ENCODE measurements at regions not wholly inside any gene's neighbourhood (a gene's known extent, or its start where the extent isn't known, plus 50 kb on each side); places are given as distances from the start of the nearest gene placed in this dataset.

GRCh38 chr1:186595969-186596368 lies 84.3 kb downstream of the PTGS2 start:
- no peak overlapping the region for H2BK120ac ChIP-seq (ENCODE audit: low read depth, low read length)
- no peak overlapping the region for H3K27ac ChIP-seq (ENCODE audit: low read length, poor library complexity, severe bottlenecking)
- DNase-seq = no peak
- H3K4me2 ChIP-seq (ENCODE audit: low read length, poor library complexity, severe bottlenecking) = no peak overlapping the region
- H3K14ac ChIP-seq (ENCODE audit: low read length in 2 of 2) = no peak overlapping the region
- peaks cover 25% of the 10 kb centered on the region for H3K9me3 ChIP-seq (ENCODE audit: control insufficient read depth, low read length)
- H2AK5ac ChIP-seq (ENCODE audit: low read length, severe bottlenecking) = no peak overlapping the region
- H3K23ac ChIP-seq (ENCODE audit: low read length in 2 of 2) = no peak overlapping the region
- no peak overlapping the region for H3K9ac ChIP-seq (ENCODE audit: low read length)
- no peak overlapping the region for H2AFZ ChIP-seq (ENCODE audit: low read depth, low read length)
- no peaks in the 10 kb centered on the region for H3K4me1 ChIP-seq (ENCODE audit: control insufficient read depth, insufficient read depth, low read depth, low read length)
- H3K79me1 ChIP-seq (replicated peaks; ENCODE audit: low read length, poor library complexity, severe bottlenecking) = no peaks in the 10 kb centered on the region
- H2BK15ac ChIP-seq (ENCODE audit: low read depth, poor library complexity, severe bottlenecking) = no peak overlapping the region
- no peak overlapping the region for H3K4me3 ChIP-seq (ENCODE audit: insufficient read depth in 1 of 2, low read depth in 1 of 2, low read length in 2 of 2)
- 93% methylated on average over 3 of the region's 3 CpGs for WGBS
- no peaks in the 10 kb centered on the region for H3K36me3 ChIP-seq (ENCODE audit: control insufficient read depth in 1 of 2, insufficient read depth in 2 of 2, low read depth in 1 of 2, low read length in 2 of 2)
- no peak overlapping the region for H4K91ac ChIP-seq (ENCODE audit: low read length)
- no peak overlapping the region for H3K4ac ChIP-seq (ENCODE audit: low read depth in 1 of 2, low read length in 2 of 2)
- no peak overlapping the region for H4K8ac ChIP-seq (ENCODE audit: low read length)
- H3K18ac ChIP-seq (ENCODE audit: low read depth in 1 of 2, low read length in 2 of 2) = no peak overlapping the region
- H2BK12ac ChIP-seq (ENCODE audit: low read length in 2 of 2) = no peak overlapping the region
- H3K27me3 ChIP-seq (ENCODE audit: control insufficient read depth in 1 of 2, insufficient read depth in 1 of 2, low read length in 2 of 2) = no peaks in the 10 kb centered on the region
- no peak overlapping the region for H2BK5ac ChIP-seq (ENCODE audit: low read depth, low read length, poor library complexity, severe bottlenecking)

GRCh38 chr1:186578325-186579016 lies 101.8 kb downstream of the PTGS2 start:
- no peak overlapping the region for H3K4me3 ChIP-seq (ENCODE audit: insufficient read depth in 1 of 2, low read depth in 1 of 2, low read length in 2 of 2)
- no peak overlapping the region for H2BK12ac ChIP-seq (ENCODE audit: low read length in 2 of 2)
- no peak overlapping the region for H2AK5ac ChIP-seq (ENCODE audit: low read length, severe bottlenecking)
- H3K23ac ChIP-seq (ENCODE audit: low read length in 2 of 2) = no peak overlapping the region
- H3K4ac ChIP-seq (ENCODE audit: low read depth in 1 of 2, low read length in 2 of 2) = no peak overlapping the region
- H3K18ac ChIP-seq (ENCODE audit: low read depth in 1 of 2, low read length in 2 of 2) = no peak overlapping the region
- no peak overlapping the region for H3K9ac ChIP-seq (ENCODE audit: low read length)
- peaks cover 0 to 2% of the 10 kb centered on the region in 2 experiments for H3K36me3 ChIP-seq (ENCODE audit: control insufficient read depth in 1 of 2, insufficient read depth in 2 of 2, low read depth in 1 of 2, low read length in 2 of 2)
- peaks cover 3% of the 10 kb centered on the region for H3K9me3 ChIP-seq (ENCODE audit: control insufficient read depth, low read length)
- H4K8ac ChIP-seq (ENCODE audit: low read length) = no peak overlapping the region
- no peak overlapping the region for H3K27ac ChIP-seq (ENCODE audit: low read length, poor library complexity, severe bottlenecking)
- H2BK120ac ChIP-seq (ENCODE audit: low read depth, low read length) = no peak overlapping the region
- DNase-seq = no peak
- no peak overlapping the region for H2BK5ac ChIP-seq (ENCODE audit: low read depth, low read length, poor library complexity, severe bottlenecking)
- no peak overlapping the region for H2AFZ ChIP-seq (ENCODE audit: low read depth, low read length)
- no peaks in the 10 kb centered on the region for H3K79me1 ChIP-seq (replicated peaks; ENCODE audit: low read length, poor library complexity, severe bottlenecking)
- H3K4me1 ChIP-seq (ENCODE audit: control insufficient read depth, insufficient read depth, low read depth, low read length) = no peaks in the 10 kb centered on the region
- no peak overlapping the region for H3K4me2 ChIP-seq (ENCODE audit: low read length, poor library complexity, severe bottlenecking)
- H2BK15ac ChIP-seq (ENCODE audit: low read depth, poor library complexity, severe bottlenecking) = no peak overlapping the region
- 97% methylated on average over 4 of the region's 5 CpGs for WGBS
- no peak overlapping the region for H4K91ac ChIP-seq (ENCODE audit: low read length)
- no peaks in the 10 kb centered on the region for H3K27me3 ChIP-seq (ENCODE audit: control insufficient read depth in 1 of 2, insufficient read depth in 1 of 2, low read length in 2 of 2)
- H3K14ac ChIP-seq (ENCODE audit: low read length in 2 of 2) = no peak overlapping the region

GRCh38 chr1:186577633-186578032 lies 102.6 kb downstream of the PTGS2 start:
- no peak overlapping the region for H2BK120ac ChIP-seq (ENCODE audit: low read depth, low read length)
- no peak overlapping the region for H2BK5ac ChIP-seq (ENCODE audit: low read depth, low read length, poor library complexity, severe bottlenecking)
- H3K4ac ChIP-seq (ENCODE audit: low read depth in 1 of 2, low read length in 2 of 2) = no peak overlapping the region
- H2BK12ac ChIP-seq (ENCODE audit: low read length in 2 of 2) = no peak overlapping the region
- DNase-seq = no peak
- no peak overlapping the region for H4K91ac ChIP-seq (ENCODE audit: low read length)
- no peak overlapping the region for H3K4me3 ChIP-seq (ENCODE audit: insufficient read depth in 1 of 2, low read depth in 1 of 2, low read length in 2 of 2)
- H4K8ac ChIP-seq (ENCODE audit: low read length) = no peak overlapping the region
- no peak overlapping the region for H3K18ac ChIP-seq (ENCODE audit: low read depth in 1 of 2, low read length in 2 of 2)
- no peaks in the 10 kb centered on the region for H3K79me1 ChIP-seq (replicated peaks; ENCODE audit: low read length, poor library complexity, severe bottlenecking)
- H3K4me2 ChIP-seq (ENCODE audit: low read length, poor library complexity, severe bottlenecking) = no peak overlapping the region
- no peak overlapping the region for H3K9ac ChIP-seq (ENCODE audit: low read length)
- H2BK15ac ChIP-seq (ENCODE audit: low read depth, poor library complexity, severe bottlenecking) = no peak overlapping the region
- H3K27ac ChIP-seq (ENCODE audit: low read length, poor library complexity, severe bottlenecking) = no peak overlapping the region
- H3K23ac ChIP-seq (ENCODE audit: low read length in 2 of 2) = no peak overlapping the region
- no peaks in the 10 kb centered on the region for H3K27me3 ChIP-seq (ENCODE audit: control insufficient read depth in 1 of 2, insufficient read depth in 1 of 2, low read length in 2 of 2)
- peaks cover under 1% of the 10 kb centered on the region for H3K9me3 ChIP-seq (ENCODE audit: control insufficient read depth, low read length)
- H2AFZ ChIP-seq (ENCODE audit: low read depth, low read length) = no peak overlapping the region
- no peaks in the 10 kb centered on the region for H3K4me1 ChIP-seq (ENCODE audit: control insufficient read depth, insufficient read depth, low read depth, low read length)
- H2AK5ac ChIP-seq (ENCODE audit: low read length, severe bottlenecking) = no peak overlapping the region
- no peak overlapping the region for H3K14ac ChIP-seq (ENCODE audit: low read length in 2 of 2)
- H3K36me3 ChIP-seq (ENCODE audit: control insufficient read depth in 1 of 2, insufficient read depth in 2 of 2, low read depth in 1 of 2, low read length in 2 of 2) = no peaks in the 10 kb centered on the region
- WGBS = 91% methylated on average over 2 of the region's 3 CpGs

- H3K9me3 ChIP-seq (ENCODE audit: control insufficient read depth, low read length) = no peaks in the 10 kb centered on the region
- H3K36me3 ChIP-seq (ENCODE audit: control insufficient read depth in 1 of 2, insufficient read depth in 2 of 2, low read depth in 1 of 2, low read length in 2 of 2) = no peaks in the 10 kb centered on the region
- no peak overlapping the region for H2BK120ac ChIP-seq (ENCODE audit: low read depth, low read length)
- WGBS = 93% methylated on average over 1 of the region's 2 CpGs
- no peak overlapping the region for H3K14ac ChIP-seq (ENCODE audit: low read length in 2 of 2)
- H2AK5ac ChIP-seq (ENCODE audit: low read length, severe bottlenecking) = no peak overlapping the region
- H3K4me1 ChIP-seq (ENCODE audit: control insufficient read depth, insufficient read depth, low read depth, low read length) = no peaks in the 10 kb centered on the region
- H2BK12ac ChIP-seq (ENCODE audit: low read length in 2 of 2) = no peak overlapping the region
- H3K27me3 ChIP-seq (ENCODE audit: control insufficient read depth in 1 of 2, insufficient read depth in 1 of 2, low read length in 2 of 2) = no peaks in the 10 kb centered on the region
- H2AFZ ChIP-seq (ENCODE audit: low read depth, low read length) = no peak overlapping the region
- no peak overlapping the region for H3K4ac ChIP-seq (ENCODE audit: low read depth in 1 of 2, low read length in 2 of 2)
- no peak overlapping the region for H3K4me2 ChIP-seq (ENCODE audit: low read length, poor library complexity, severe bottlenecking)
- no peak overlapping the region for H2BK5ac ChIP-seq (ENCODE audit: low read depth, low read length, poor library complexity, severe bottlenecking)
- no peak overlapping the region for H3K18ac ChIP-seq (ENCODE audit: low read depth in 1 of 2, low read length in 2 of 2)
- no peak overlapping the region for H4K8ac ChIP-seq (ENCODE audit: low read length)
- no peak for DNase-seq
- H3K27ac ChIP-seq (ENCODE audit: low read length, poor library complexity, severe bottlenecking) = no peak overlapping the region
- H2BK15ac ChIP-seq (ENCODE audit: low read depth, poor library complexity, severe bottlenecking) = no peak overlapping the region
- no peak overlapping the region for H3K9ac ChIP-seq (ENCODE audit: low read length)
- no peaks in the 10 kb centered on the region for H3K79me1 ChIP-seq (replicated peaks; ENCODE audit: low read length, poor library complexity, severe bottlenecking)
- H3K23ac ChIP-seq (ENCODE audit: low read length in 2 of 2) = no peak overlapping the region
- no peak overlapping the region for H4K91ac ChIP-seq (ENCODE audit: low read length)
- no peak overlapping the region for H3K4me3 ChIP-seq (ENCODE audit: insufficient read depth in 1 of 2, low read depth in 1 of 2, low read length in 2 of 2)
Measured at GRCh38 chr1:186577216-186577615, 103.0 kb downstream of the PTGS2 start.
